Liver (tissue), 8 donors: ENCODE measurements at regions not wholly inside any gene's neighbourhood (a gene's known extent, or its start where the extent isn't known, plus 50 kb on each side); places are given as distances from the start of the nearest gene placed in this dataset.

Source experiments
- DNase-seq: peaks from one replicate; pipeline ENCODE4 v3.0.0-alpha.2; 2017; ENCODE audit warnings: low spot score
- H3K27ac ChIP-seq, 2 donors: one replicate each; pipeline ENCODE4 v1.7.0; 2013; ENCODE audit warnings: inconsistent platforms in 2 of 2, low read length in 2 of 2, control low read depth in 1 of 2, low read depth in 1 of 2, mild to moderate bottlenecking in 1 of 2
- H3K27me3 ChIP-seq, 4 donors: one replicate each; pipeline versions ENCODE4 v1.6.1 to v1.7.0; 2013; ENCODE audit warnings: low read length in 3 of 4, inconsistent platforms in 1 of 4, mild to moderate bottlenecking in 1 of 4, moderate library complexity in 1 of 4; ENCODE audit not compliant: control insufficient read depth in 4 of 4, insufficient read depth in 4 of 4
- H3K36me3 ChIP-seq, 4 donors: one replicate each; pipeline versions ENCODE4 v1.6.1 to v1.7.0; 2013; ENCODE audit warnings: low read length in 3 of 4, mild to moderate bottlenecking in 3 of 4, low read depth in 1 of 4, moderate library complexity in 1 of 4; ENCODE audit not compliant: control insufficient read depth in 4 of 4, insufficient read depth in 3 of 4
- H3K4me1 ChIP-seq, 4 donors: one replicate each; pipeline versions ENCODE4 v1.6.1 to v1.7.0; 2013; ENCODE audit warnings: low read length in 3 of 4, mild to moderate bottlenecking in 3 of 4, moderate library complexity in 1 of 4; ENCODE audit not compliant: control insufficient read depth in 4 of 4, insufficient read depth in 4 of 4
- H3K4me3 ChIP-seq, 3 donors: one replicate each; pipeline versions ENCODE4 v1.6.1 to v1.7.0; 2013; ENCODE audit warnings: low read length in 3 of 3, control low read depth in 1 of 3, low read depth in 1 of 3, mild to moderate bottlenecking in 1 of 3
- H3K9ac ChIP-seq, 2 donors: one replicate each; pipeline ENCODE4 v1.7.0; 2013; ENCODE audit warnings: low read length in 2 of 2, mild to moderate bottlenecking in 2 of 2, moderate library complexity in 2 of 2, control low read depth in 1 of 2, low read depth in 1 of 2
- H3K9me3 ChIP-seq, 4 donors: one replicate each; pipeline versions ENCODE4 v1.6.1 to v1.7.0; 2013; ENCODE audit warnings: low read length in 3 of 4; ENCODE audit not compliant: control insufficient read depth in 4 of 4
- EGR1 ChIP-seq, 2 donors: IDR thresholded peaks; 2 replicates each; pipeline ENCODE4 v1.6.1; 2016 to 2018; ENCODE audit warnings: antibody characterized with exemption in 2 of 2, low read depth in 2 of 2
- FOXA1 ChIP-seq: IDR thresholded peaks from 2 replicates; pipeline ENCODE4 v1.6.1; 2016; ENCODE audit warnings: antibody characterized with exemption
- FOXA2 ChIP-seq: IDR thresholded peaks from 2 replicates; pipeline ENCODE4 v1.6.1; 2016; ENCODE audit warnings: antibody characterized with exemption
- GABPA ChIP-seq, 2 donors: IDR thresholded peaks in 1 of 2; conservative IDR thresholded peaks in 1 of 2; 2 replicates each; pipeline ENCODE4 v1.6.1; 2016; ENCODE audit warnings: antibody characterized with exemption in 2 of 2, mild to moderate bottlenecking in 1 of 2, moderate library complexity in 1 of 2
- HNF4A ChIP-seq, 2 donors: conservative IDR thresholded peaks; 2 replicates each; pipeline ENCODE4 v1.6.1; 2016; ENCODE audit warnings: antibody characterized with exemption in 2 of 2, mild to moderate bottlenecking in 2 of 2
- HNF4G ChIP-seq: IDR thresholded peaks from 2 replicates; pipeline ENCODE4 v1.6.1; 2016; ENCODE audit warnings: antibody characterized with exemption
- JUND ChIP-seq, 2 donors: IDR thresholded peaks; 2 replicates each; pipeline ENCODE4 v1.6.1; 2016; ENCODE audit warnings: antibody characterized with exemption in 2 of 2
- RAD21 ChIP-seq, 2 donors: IDR thresholded peaks; 2 replicates each; pipeline ENCODE4 v1.6.1; 2016; ENCODE audit warnings: antibody characterized with exemption in 2 of 2, mild to moderate bottlenecking in 2 of 2
- RXRA ChIP-seq, 2 donors: IDR thresholded peaks; 2 replicates each; pipeline ENCODE4 v1.6.1; 2017 to 2018; ENCODE audit warnings: antibody characterized with exemption in 2 of 2, mild to moderate bottlenecking in 1 of 2
- SP1 ChIP-seq: IDR thresholded peaks from 2 replicates; pipeline ENCODE4 v1.6.1; 2018; ENCODE audit warnings: antibody characterized with exemption, mild to moderate bottlenecking
- TAF1 ChIP-seq: conservative IDR thresholded peaks from 2 replicates; pipeline ENCODE4 v1.6.1; 2016; ENCODE audit warnings: antibody characterized with exemption, mild to moderate bottlenecking
- YY1 ChIP-seq: IDR thresholded peaks from 2 replicates; pipeline ENCODE4 v1.6.1; 2016; ENCODE audit warnings: antibody characterized with exemption, mild to moderate bottlenecking
- WGBS: extraction: QIAGEN DNeasy Blood & Tissue Kit; methylation state at CpG from one replicate; pipeline ENCODE4 v1.1.7; 2013; 5-methylcytosine and 5-hydroxymethylcytosine counted together
- TF ChIP-seq, protein P1 (sequence below): IDR thresholded peaks from 2 replicates; pipeline ENCODE4 v1.6.1; 2016; ENCODE audit warnings: antibody characterized with exemption
- TF ChIP-seq, protein P2 (sequence below): IDR thresholded peaks from 2 replicates; pipeline ENCODE4 v1.6.1; 2016; ENCODE audit warnings: antibody characterized with exemption
- TF ChIP-seq, protein P3 (sequence below): fragments of 150-350 bp; IDR thresholded peaks from 2 replicates; pipeline ENCODE4 v1.5.1; 2017; ENCODE audit warnings: improper control_type of control experiment, low read depth, low read length; ENCODE audit not compliant: missing input control
- donor health status: healthy.
- donor health status: healthy.
- donor health status: healthy.
- donor health status: healthy.
- donor health status: healthy.

DNA sequence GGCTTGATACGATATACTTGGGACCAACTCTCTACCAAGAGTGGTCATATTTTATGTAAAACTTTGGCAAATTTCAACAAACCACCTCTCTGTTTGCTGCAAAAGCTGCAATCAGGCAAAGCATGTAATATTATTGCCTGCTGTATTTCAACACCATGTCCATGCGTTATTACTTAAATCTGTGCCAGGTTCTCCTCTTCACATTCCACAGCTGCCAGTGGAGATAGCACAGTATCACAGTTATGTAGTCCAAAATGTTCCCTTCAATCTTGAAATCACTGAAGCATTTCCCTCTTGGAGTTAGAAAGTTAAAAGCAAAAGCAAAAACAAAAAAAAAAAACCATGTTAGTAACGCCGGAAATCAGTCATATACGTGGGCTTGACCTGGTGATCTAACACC is 396.7 kb upstream of the MAGEC2 start:
- whole genome bisulfite sequencing, result 80% methylated on average over 5 of the region's 5 CpGs

DNA sequence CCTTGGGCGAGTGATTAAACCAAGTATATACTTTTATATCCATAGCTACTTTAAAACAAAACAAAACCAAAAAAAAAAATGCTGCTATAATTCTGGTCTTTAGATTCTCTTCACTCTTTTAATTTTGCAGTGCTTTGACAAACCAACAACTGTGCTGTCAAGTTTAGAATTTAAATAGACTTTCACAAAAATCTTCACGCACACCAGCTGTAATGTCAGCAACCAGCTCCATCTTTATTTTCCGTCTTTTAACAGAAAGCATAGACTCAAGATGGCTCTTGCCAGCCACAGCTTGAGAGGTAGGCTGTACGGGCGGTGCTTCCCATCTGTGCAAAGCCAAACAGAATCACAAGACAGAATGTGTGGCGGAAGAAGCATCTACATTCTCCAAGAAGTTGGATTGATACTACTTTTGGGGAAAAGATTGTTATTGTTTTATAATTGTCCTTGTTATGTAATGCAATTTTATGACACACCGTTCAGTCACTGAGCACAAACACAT is 388.3 kb upstream of the MAGEC2 start:
- Histone ChIP-seq H3K4me3 (no peak overlapping the region), H3K4me1 (no peaks in the 10 kb centered on the region), H3K27me3 (no peaks in the 10 kb centered on the region), H3K36me3 (no peaks in the 10 kb centered on the region), H3K27ac (no peak overlapping the region), H3K9me3 (no peaks in the 10 kb centered on the region), H3K9ac (no peak overlapping the region)
- no peak for DNase-seq
- TF ChIP-seq HNF4A (conservative IDR thresholded peaks at IDR 0.05) (no peak), RAD21 (IDR thresholded peaks at IDR 0.05) (no peak), FOXA1 (no peak), YY1 (no peak), SP1 (no peak), TAF1 (no peak), HNF4G (no peak), EGR1 (IDR thresholded peaks at IDR 0.05; ENCODE audit: low read depth in 2 of 2) (no peak)
- TF ChIP-seq, protein P1, sequence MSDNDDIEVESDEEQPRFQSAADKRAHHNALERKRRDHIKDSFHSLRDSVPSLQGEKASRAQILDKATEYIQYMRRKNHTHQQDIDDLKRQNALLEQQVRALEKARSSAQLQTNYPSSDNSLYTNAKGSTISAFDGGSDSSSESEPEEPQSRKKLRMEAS, result no peak
- TF ChIP-seq, protein P2, sequence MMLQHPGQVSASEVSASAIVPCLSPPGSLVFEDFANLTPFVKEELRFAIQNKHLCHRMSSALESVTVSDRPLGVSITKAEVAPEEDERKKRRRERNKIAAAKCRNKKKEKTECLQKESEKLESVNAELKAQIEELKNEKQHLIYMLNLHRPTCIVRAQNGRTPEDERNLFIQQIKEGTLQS, result no peak
- WGBS, result 94% methylated on average over 7 of the region's 7 CpGs

More for the DNA sequence above, 396.7 kb upstream of the MAGEC2 start:
- H3K27me3 ChIP-seq, result no peaks in the 10 kb centered on the region
- no peak overlapping the region for H3K27ac ChIP-seq
- TF ChIP-seq RXRA (IDR thresholded peaks at IDR 0.05) (no peak), YY1 (no peak), JUND (IDR thresholded peaks at IDR 0.05) (no peak), FOXA2 (no peak), EGR1 (IDR thresholded peaks at IDR 0.05; ENCODE audit: low read depth in 2 of 2) (no peak), FOXA1 (no peak)
- TF ChIP-seq, protein P3, sequence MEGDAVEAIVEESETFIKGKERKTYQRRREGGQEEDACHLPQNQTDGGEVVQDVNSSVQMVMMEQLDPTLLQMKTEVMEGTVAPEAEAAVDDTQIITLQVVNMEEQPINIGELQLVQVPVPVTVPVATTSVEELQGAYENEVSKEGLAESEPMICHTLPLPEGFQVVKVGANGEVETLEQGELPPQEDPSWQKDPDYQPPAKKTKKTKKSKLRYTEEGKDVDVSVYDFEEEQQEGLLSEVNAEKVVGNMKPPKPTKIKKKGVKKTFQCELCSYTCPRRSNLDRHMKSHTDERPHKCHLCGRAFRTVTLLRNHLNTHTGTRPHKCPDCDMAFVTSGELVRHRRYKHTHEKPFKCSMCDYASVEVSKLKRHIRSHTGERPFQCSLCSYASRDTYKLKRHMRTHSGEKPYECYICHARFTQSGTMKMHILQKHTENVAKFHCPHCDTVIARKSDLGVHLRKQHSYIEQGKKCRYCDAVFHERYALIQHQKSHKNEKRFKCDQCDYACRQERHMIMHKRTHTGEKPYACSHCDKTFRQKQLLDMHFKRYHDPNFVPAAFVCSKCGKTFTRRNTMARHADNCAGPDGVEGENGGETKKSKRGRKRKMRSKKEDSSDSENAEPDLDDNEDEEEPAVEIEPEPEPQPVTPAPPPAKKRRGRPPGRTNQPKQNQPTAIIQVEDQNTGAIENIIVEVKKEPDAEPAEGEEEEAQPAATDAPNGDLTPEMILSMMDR, result no peak
- H3K4me1 ChIP-seq, result no peaks in the 10 kb centered on the region
- H3K4me3 ChIP-seq, result no peak overlapping the region
- no peaks in the 10 kb centered on the region for H3K36me3 ChIP-seq
- no peak overlapping the region for H3K9ac ChIP-seq
- no peak for DNase-seq
- no peaks in the 10 kb centered on the region for H3K9me3 ChIP-seq

DNA sequence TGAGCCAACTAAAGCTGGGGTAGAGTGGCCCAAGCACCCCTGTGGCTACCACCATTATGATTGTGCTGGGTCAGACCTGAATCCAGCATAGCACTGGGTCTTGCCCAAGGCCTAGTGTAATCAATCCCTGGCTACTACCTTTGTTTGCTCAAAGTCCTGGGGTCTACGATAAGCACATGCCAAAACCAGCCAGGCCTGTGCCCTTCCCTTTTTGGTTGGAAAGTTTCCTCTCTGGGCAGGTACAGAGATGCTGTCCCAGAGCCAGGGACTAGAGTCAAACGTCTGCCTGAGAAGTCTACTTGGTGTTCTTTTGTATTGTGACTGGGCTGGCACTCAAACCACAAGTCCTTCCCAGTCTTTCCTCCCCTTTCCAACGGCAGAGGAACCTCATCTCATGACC is 371.5 kb upstream of the MAGEC2 start:
- H3K36me3 ChIP-seq, result no peaks in the 10 kb centered on the region
- H3K27me3 ChIP-seq, result no peaks in the 10 kb centered on the region
- no peak overlapping the region for H3K9ac ChIP-seq
- TF ChIP-seq HNF4A (conservative IDR thresholded peaks at IDR 0.05) (peak in 1 of 2 donors; percentile 28), GABPA (IDR thresholded peaks at IDR 0.05 in 1 of 2, conservative IDR thresholded peaks at IDR 0.05 in 1 of 2) (no peak)
- no peak overlapping the region for H3K4me3 ChIP-seq
- H3K4me1 ChIP-seq, result peaks cover 0 to 3% (median 0%) of the 10 kb centered on the region in 4 donors
- no peak for DNase-seq
- peaks cover 0 to 5% (median under 1%) of the 10 kb centered on the region in 4 donors for H3K9me3 ChIP-seq
- H3K27ac ChIP-seq, result no peak overlapping the region
- WGBS, result 24% methylated on average over 3 of the region's 3 CpGs
